K562 (cell line): ENCODE measurements at regions not wholly inside any gene's neighbourhood (a gene's known extent, or its start where the extent isn't known, plus 50 kb on each side); places are given as distances from the start of the nearest gene placed in this dataset.

ENCODE experiments used
- ATAC-seq: fragments of 200-7000 bp; cut with Tn5 transposase; 3 replicates; pipeline ENCODE4 v1.9.1; 2020; ENCODE audit warnings: moderate library complexity
- BruUV-seq: library from RNA; stranded (reverse); fragments of 400-500 nt; replicated peaks from 2 replicates; lab custom pipeline; 2021; lab: Mats Ljungman, UMichigan
- CTCF ChIA-PET: fragments of 300-600 bp; formaldehyde crosslinking; extraction: SDS; loops from one replicate; lab custom pipeline; 2021; ENCODE audit warnings: low intra/inter-chr PET ratio; lab: Yijun Ruan, JAX
- POLR2A ChIA-PET: fragments of 300-600, 350-650 bp; sonication (Branson Sonifier 250); formaldehyde crosslinking; extraction: SDS; loops from one replicate; lab custom pipeline; 2021; ENCODE audit warnings: antibody characterized with exemption, inconsistent platforms; lab: Yijun Ruan, JAX
- DNase-seq, 4 experiments: peaks; one replicate each; pipeline versions ENCODE4 v3.0.0 to v3.0.0-alpha.2; 2011 to 2018; ENCODE audit warnings: low spot score in 3 of 4, mixed read lengths in 3 of 4; ENCODE audit errors: extremely low read depth in 1 of 4
- FAIRE-seq: peaks from 2 replicates; lab custom pipeline; 2011; peaks lifted over from hg19 to GRCh38; lab: Jason Lieb, UNC
- H2AFZ ChIP-seq: 2 replicates; pipeline ENCODE4 v1.6.0; 2011; ENCODE audit warnings: low read depth, low read length, control low read depth, inconsistent platforms
- H3K27ac ChIP-seq: fragments of 200-600 bp; 3 replicates; pipeline ENCODE4 v1.8.0; 2011; ENCODE audit warnings: low read depth, mild to moderate bottlenecking, control low read depth, inconsistent platforms, low read length, moderate library complexity, mixed read lengths; ENCODE audit errors: extremely low read depth
- H3K27me3 ChIP-seq, 2 experiments: fragments of 300-600 bp in 1 of 2; 2 replicates in 1 of 2; 3 replicates in 1 of 2; pipeline versions ENCODE4 v1.6.0 to v1.8.0; 2011; ENCODE audit warnings: inconsistent platforms in 2 of 2, low read length in 2 of 2, mild to moderate bottlenecking in 1 of 2, mixed read lengths in 1 of 2, moderate library complexity in 1 of 2; ENCODE audit not compliant: control insufficient read depth in 2 of 2, insufficient read depth in 2 of 2
- H3K36me3 ChIP-seq: fragments of 300-600 bp; 3 replicates; pipeline ENCODE4 v1.8.0; 2011; ENCODE audit warnings: mild to moderate bottlenecking, low read length, inconsistent platforms; ENCODE audit not compliant: control insufficient read depth, insufficient read depth
- H3K4me1 ChIP-seq, 2 experiments: fragments of 200-600 bp in 1 of 2; replicated peaks in 1 of 2; 2 replicates in 1 of 2; 3 replicates in 1 of 2; pipeline versions ENCODE4 v1.5.1 to v1.8.0; 2011; ENCODE audit warnings: inconsistent platforms in 2 of 2, low read length in 2 of 2, mild to moderate bottlenecking in 1 of 2, mixed read lengths in 1 of 2, moderate library complexity in 1 of 2; ENCODE audit not compliant: control insufficient read depth in 2 of 2, insufficient read depth in 2 of 2
- H3K4me2 ChIP-seq: 2 replicates; pipeline ENCODE4 v1.6.1; 2011; ENCODE audit warnings: low read length, control low read depth, inconsistent platforms, mixed read lengths; ENCODE audit not compliant: insufficient read depth
- H3K4me3 ChIP-seq: fragments of 200-600 bp; sonication (generic), shearing (Covaris generic); 2 replicates; pipeline ENCODE4 v1.5.1; 2016; ENCODE audit warnings: control low read depth, inconsistent platforms
- H3K79me2 ChIP-seq: fragments of 200-600 bp; 3 replicates; pipeline ENCODE4 v1.8.0; 2011; ENCODE audit warnings: low read length, inconsistent platforms; ENCODE audit not compliant: control insufficient read depth, insufficient read depth
- H3K9ac ChIP-seq, 2 experiments: 2 replicates each; pipeline versions ENCODE4 v1.6.0 to v1.6.1; 2011; ENCODE audit warnings: low read depth in 2 of 2, low read length in 2 of 2, control low read depth in 1 of 2, inconsistent platforms in 1 of 2, mild to moderate bottlenecking in 1 of 2, mixed read lengths in 1 of 2; ENCODE audit not compliant: insufficient read depth in 1 of 2
- H3K9me1 ChIP-seq: one replicate; pipeline ENCODE4 v1.6.0; 2011; ENCODE audit warnings: inconsistent platforms, mild to moderate bottlenecking, low read length, moderate library complexity; ENCODE audit not compliant: control insufficient read depth, insufficient read depth
- H3K9me3 ChIP-seq: replicated peaks from 2 replicates; pipeline ENCODE4 v1.5.1; 2011; ENCODE audit warnings: low read depth, low read length, inconsistent platforms; ENCODE audit not compliant: control insufficient read depth, insufficient read depth
- H4K20me1 ChIP-seq: replicated peaks from 2 replicates; pipeline ENCODE4 v1.6.1; 2011; ENCODE audit warnings: low read length, inconsistent platforms, mixed read lengths; ENCODE audit not compliant: control insufficient read depth, insufficient read depth
- CHCHD3 ChIP-seq: fragments of 250-450 bp; sonication (Bioruptor Pico); IDR thresholded peaks from 2 replicates; pipeline ENCODE4 v2.1.2; 2022; ENCODE audit warnings: mild to moderate bottlenecking
- GABPB1 ChIP-seq: sonication (generic); formaldehyde crosslinking; IDR thresholded peaks from 2 replicates; pipeline ENCODE4 v1.8.0; 2022; ENCODE audit warnings: mild to moderate bottlenecking, missing genetic modification reagents
- GABPB2 ChIP-seq: fragments of 250-450 bp; sonication (Bioruptor Pico); conservative IDR thresholded peaks from 2 replicates; pipeline ENCODE4 v1.5.1; 2021; ENCODE audit warnings: mild to moderate bottlenecking
- HNRNPH1 ChIP-seq: fragments of 200-400 bp; formaldehyde crosslinking; optimal IDR thresholded peaks from 2 replicates; pipeline ENCODE3; 2017; ENCODE audit warnings: low read depth, mild to moderate bottlenecking, low read length, moderate library complexity
- IRF1 ChIP-seq: sonication (generic); formaldehyde crosslinking; IDR thresholded peaks from 2 replicates; pipeline ENCODE4 v1.8.0; 2022; ENCODE audit warnings: missing genetic modification reagents, mild to moderate bottlenecking, borderline replicate concordance
- MXD1 ChIP-seq: fragments of 250-450 bp; sonication (Bioruptor Pico); IDR thresholded peaks from 2 replicates; pipeline ENCODE4 v1.8.0; 2021; ENCODE audit warnings: borderline replicate concordance, mild to moderate bottlenecking, moderate library complexity; ENCODE audit not compliant: poor library complexity, severe bottlenecking
- NR1H2 ChIP-seq: sonication (generic); formaldehyde crosslinking; IDR thresholded peaks from 2 replicates; pipeline ENCODE4 v1.4.0; 2020; ENCODE audit warnings: mild to moderate bottlenecking, missing genetic modification reagents
- OTX1 ChIP-seq: fragments of 450-650 bp; formaldehyde crosslinking; IDR thresholded peaks from 2 replicates; pipeline ENCODE4 v1.4.0; 2022; ENCODE audit warnings: mild to moderate bottlenecking
- XRCC5 ChIP-seq: fragments of 200-400 bp; formaldehyde crosslinking; IDR thresholded peaks from 2 replicates; pipeline ENCODE4 v1.6.1; 2017; ENCODE audit warnings: low read depth, mild to moderate bottlenecking, low read length
- ZNF184 ChIP-seq: sonication (generic); formaldehyde crosslinking; IDR thresholded peaks from 2 replicates; pipeline ENCODE4 v1.5.0; 2020; ENCODE audit warnings: missing genetic modification reagents
- ZNF197 ChIP-seq: fragments of 200-800 bp; sonication (Bioruptor generic); IDR thresholded peaks from 2 replicates; pipeline ENCODE4 v1.6.1; 2016; ENCODE audit warnings: low read depth, missing genetic modification characterization, missing compliant biosample characterization
- ZNF717 ChIP-seq: fragments of 250-450 bp; sonication (Bioruptor Pico); IDR thresholded peaks from 2 replicates; pipeline ENCODE4 v1.5.0; 2021
- WGBS: fragments of 100-300 bp; shearing (Covaris generic); methylation state at CpG from one replicate; pipeline ENCODE4 v1.1.6; 2016; ENCODE audit warnings: low coverage, mixed read lengths; ENCODE audit not compliant: insufficient coverage; ENCODE audit errors: missing lambda C conversion rate; 5-methylcytosine and 5-hydroxymethylcytosine counted together
- in situ Hi-C: fragments of 300-500 bp; cut with MboI; formaldehyde crosslinking; loops from 4 replicates; pipeline ENCODE4 v1.15.0; 2018; ENCODE audit warnings: inconsistent platforms, mixed read lengths
- intact Hi-C: fragments of 100-400 bp; cut with micrococcal nuclease; formaldehyde crosslinking; loops from 2 replicates; pipeline ENCODE4 v1.14.2; 2022

- Histone ChIP-seq H3K9me1 (no peaks in the 10 kb centered on the region), H2AFZ (no peak overlapping the region), H3K79me2 (no peaks in the 10 kb centered on the region), H3K9me3 (no peaks in the 10 kb centered on the region), H3K4me2 (no peak overlapping the region), H3K4me3 (no peak overlapping the region), H3K27ac (no peak overlapping the region), H4K20me1 (no peaks in the 10 kb centered on the region), H3K4me1 (no peaks in the 10 kb centered on the region), H3K9ac (no peak overlapping the region), H3K27me3 (no peaks in the 10 kb centered on the region), H3K36me3 (no peaks in the 10 kb centered on the region)
- WGBS: 0% methylated on average over 4 of the region's 4 CpGs
- no peak for ATAC-seq
- no peak for DNase-seq
- ChIA-PET CTCF (no interaction called here), POLR2A (no interaction called here)
- TF ChIP-seq OTX1: no peak
- no peak for TF ChIP-seq ZNF184 (CRISPR knock-in tag)
- no peak for TF ChIP-seq MXD1 (CRISPR knock-in tag)
- TF ChIP-seq CHCHD3 (CRISPR knock-in tag): no peak
- TF ChIP-seq HNRNPH1: no peak
- no peak for TF ChIP-seq XRCC5
- TF ChIP-seq ZNF717 (CRISPR knock-in tag): no peak
- no peak for TF ChIP-seq ZNF197
- no peak for TF ChIP-seq NR1H2 (CRISPR knock-in tag)
- no peak for TF ChIP-seq GABPB1 (CRISPR knock-in tag)
- TF ChIP-seq IRF1 (CRISPR knock-in tag): no peak
- no peak for TF ChIP-seq GABPB2 (CRISPR knock-in tag)
- no TSS peak for BruUV-seq
- in situ Hi-C loops: no loop called here
- intact Hi-C loops: no loop called here
- FAIRE-seq: no peak
Measured at GRCh38 chr4:20046179-20046578, 205.5 kb upstream of the SLIT2 start.
